ENCODE measurements at regions not wholly inside any gene's neighbourhood (a gene's known extent, or its start where the extent isn't known, plus 50 kb on each side); places are given as distances from the start of the nearest gene placed in this dataset.

- TF ChIP-seq CTCF (conservative IDR thresholded peaks at IDR 0.05): no peak
- no peak for TF ChIP-seq ZFX (IDR thresholded peaks at IDR 0.05)
These were observed 243.6 kb upstream of the SLITRK3 start for GRCh38 chr3:165439765-165440164.
